Peyer's patch (tissue), 4 donors: ENCODE measurements at regions not wholly inside any gene's neighbourhood (a gene's known extent, or its start where the extent isn't known, plus 50 kb on each side); places are given as distances from the start of the nearest gene placed in this dataset.

Experiments
- POLR2A ChIP-seq, 2 donors: fragments of 450-650 bp; IDR thresholded peaks; one replicate each; pipeline ENCODE4 v1.5.1; 2017; ENCODE audit warnings: antibody characterized with exemption in 2 of 2, mild to moderate bottlenecking in 2 of 2, moderate library complexity in 2 of 2
- TF ChIP-seq, protein P1 (sequence below), 6 experiments: fragments of 450-650 bp in 4 of 6; fragments of 200-600 bp in 2 of 6; sonication (generic) in 1 of 6; IDR thresholded peaks; one replicate each; pipeline ENCODE4 v1.5.1; 2017 to 2019; ENCODE audit warnings: antibody characterized with exemption in 6 of 6, mild to moderate bottlenecking in 3 of 6, moderate library complexity in 1 of 6

DNA sequence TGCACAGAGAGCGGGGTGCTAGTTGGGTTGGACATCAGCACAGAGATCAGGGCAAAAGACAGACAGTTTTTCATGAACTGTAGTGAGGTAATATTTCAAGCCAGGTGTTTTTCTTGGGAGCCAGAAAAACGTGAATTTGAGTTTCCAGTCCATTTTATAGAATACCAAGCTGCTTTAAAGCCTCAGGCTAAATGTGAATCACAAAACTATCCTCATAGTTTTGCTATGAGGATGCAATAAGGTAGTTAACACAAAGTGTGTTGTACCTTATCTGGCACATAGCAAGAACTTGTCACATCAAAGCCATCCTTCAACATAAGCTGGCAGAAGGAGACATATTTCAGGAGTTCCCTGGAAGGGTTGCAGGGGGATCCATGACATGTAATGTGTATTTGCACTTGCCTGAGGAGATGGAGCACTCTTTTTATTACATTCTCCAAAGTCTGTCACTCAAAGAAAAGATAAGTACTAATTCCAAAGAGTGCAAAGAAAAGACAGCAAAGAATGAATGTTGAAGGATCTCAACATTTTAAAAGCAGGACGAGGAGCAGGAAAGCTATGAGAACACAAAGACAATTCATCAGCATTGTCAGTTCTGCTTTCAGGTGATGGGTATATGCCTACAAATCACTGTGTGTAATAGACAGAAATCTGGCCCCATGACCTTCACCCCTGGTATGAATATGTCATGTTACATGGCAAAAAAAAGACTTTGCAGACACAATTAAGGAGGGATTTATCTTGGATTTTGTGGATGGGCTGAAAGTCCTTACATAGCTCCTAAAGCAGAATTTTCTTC is 1046.4 kb downstream of the NTRK3 start:
- TF ChIP-seq, protein P1, sequence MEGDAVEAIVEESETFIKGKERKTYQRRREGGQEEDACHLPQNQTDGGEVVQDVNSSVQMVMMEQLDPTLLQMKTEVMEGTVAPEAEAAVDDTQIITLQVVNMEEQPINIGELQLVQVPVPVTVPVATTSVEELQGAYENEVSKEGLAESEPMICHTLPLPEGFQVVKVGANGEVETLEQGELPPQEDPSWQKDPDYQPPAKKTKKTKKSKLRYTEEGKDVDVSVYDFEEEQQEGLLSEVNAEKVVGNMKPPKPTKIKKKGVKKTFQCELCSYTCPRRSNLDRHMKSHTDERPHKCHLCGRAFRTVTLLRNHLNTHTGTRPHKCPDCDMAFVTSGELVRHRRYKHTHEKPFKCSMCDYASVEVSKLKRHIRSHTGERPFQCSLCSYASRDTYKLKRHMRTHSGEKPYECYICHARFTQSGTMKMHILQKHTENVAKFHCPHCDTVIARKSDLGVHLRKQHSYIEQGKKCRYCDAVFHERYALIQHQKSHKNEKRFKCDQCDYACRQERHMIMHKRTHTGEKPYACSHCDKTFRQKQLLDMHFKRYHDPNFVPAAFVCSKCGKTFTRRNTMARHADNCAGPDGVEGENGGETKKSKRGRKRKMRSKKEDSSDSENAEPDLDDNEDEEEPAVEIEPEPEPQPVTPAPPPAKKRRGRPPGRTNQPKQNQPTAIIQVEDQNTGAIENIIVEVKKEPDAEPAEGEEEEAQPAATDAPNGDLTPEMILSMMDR (IDR thresholded peaks at IDR 0.05): no peak
- no peak for TF ChIP-seq POLR2A (IDR thresholded peaks at IDR 0.05)
